ENCODE measurements at regions not wholly inside any gene's neighbourhood (a gene's known extent, or its start where the extent isn't known, plus 50 kb on each side); places are given as distances from the start of the nearest gene placed in this dataset.

GRCh38 chr12:58156697-58157096 is 215.3 kb downstream of the ATP23 start:
- in situ Hi-C loops (cut with HindIII; ENCODE audit: low pct_ligation_motif_present, low sequenced_read_pairs), result no loop called here
- DNase-seq, result no peak
- Histone ChIP-seq H3K27ac (no peak overlapping the region), H3K4me3 (ENCODE audit: low read depth, low read length) (no peak overlapping the region), H3K36me3 (replicated peaks) (no peaks in the 10 kb centered on the region), H3K27me3 (replicated peaks) (no peaks in the 10 kb centered on the region)
- TF ChIP-seq, protein P1, sequence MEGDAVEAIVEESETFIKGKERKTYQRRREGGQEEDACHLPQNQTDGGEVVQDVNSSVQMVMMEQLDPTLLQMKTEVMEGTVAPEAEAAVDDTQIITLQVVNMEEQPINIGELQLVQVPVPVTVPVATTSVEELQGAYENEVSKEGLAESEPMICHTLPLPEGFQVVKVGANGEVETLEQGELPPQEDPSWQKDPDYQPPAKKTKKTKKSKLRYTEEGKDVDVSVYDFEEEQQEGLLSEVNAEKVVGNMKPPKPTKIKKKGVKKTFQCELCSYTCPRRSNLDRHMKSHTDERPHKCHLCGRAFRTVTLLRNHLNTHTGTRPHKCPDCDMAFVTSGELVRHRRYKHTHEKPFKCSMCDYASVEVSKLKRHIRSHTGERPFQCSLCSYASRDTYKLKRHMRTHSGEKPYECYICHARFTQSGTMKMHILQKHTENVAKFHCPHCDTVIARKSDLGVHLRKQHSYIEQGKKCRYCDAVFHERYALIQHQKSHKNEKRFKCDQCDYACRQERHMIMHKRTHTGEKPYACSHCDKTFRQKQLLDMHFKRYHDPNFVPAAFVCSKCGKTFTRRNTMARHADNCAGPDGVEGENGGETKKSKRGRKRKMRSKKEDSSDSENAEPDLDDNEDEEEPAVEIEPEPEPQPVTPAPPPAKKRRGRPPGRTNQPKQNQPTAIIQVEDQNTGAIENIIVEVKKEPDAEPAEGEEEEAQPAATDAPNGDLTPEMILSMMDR (IDR thresholded peaks at IDR 0.05; ENCODE audit: low read depth, low read length, missing control alignments), result no peak

GRCh38 chr12:58159941-58160340 is 218.6 kb downstream of the ATP23 start:
- no peaks in the 10 kb centered on the region for H3K27me3 ChIP-seq (replicated peaks)
- H3K36me3 ChIP-seq (replicated peaks), result no peaks in the 10 kb centered on the region
- in situ Hi-C loops (cut with HindIII; ENCODE audit: low pct_ligation_motif_present, low sequenced_read_pairs), result no loop called here
- H3K27ac ChIP-seq, result no peak overlapping the region
- no peak for DNase-seq
- H3K4me3 ChIP-seq (ENCODE audit: low read depth, low read length), result no peak overlapping the region
- TF ChIP-seq, protein P1 (IDR thresholded peaks at IDR 0.05; ENCODE audit: low read depth, low read length, missing control alignments), result no peak

DNA sequence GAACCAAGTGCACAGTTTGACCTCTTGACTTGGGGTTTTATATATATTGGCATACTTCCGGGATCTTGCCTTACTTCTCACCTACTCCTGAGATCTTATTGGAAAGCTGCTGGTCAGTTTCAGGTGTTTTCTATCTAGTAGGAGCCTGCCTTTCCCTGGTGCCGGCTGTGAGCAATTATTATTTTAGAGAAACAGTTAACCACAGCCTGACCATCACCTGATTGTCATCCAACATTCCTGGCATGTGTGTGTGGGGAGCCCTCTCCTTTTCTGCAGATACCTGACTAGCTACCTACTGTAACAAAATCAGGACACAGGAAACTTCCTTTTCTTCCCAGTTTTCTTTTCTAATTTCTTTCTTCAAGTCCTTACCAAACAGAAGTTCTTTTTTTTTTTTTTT is 220.4 kb downstream of the ATP23 start:
- no peak overlapping the region for H3K4me3 ChIP-seq (ENCODE audit: low read depth, low read length)
- H3K27ac ChIP-seq, result no peak overlapping the region
- TF ChIP-seq, protein P1 (IDR thresholded peaks at IDR 0.05; ENCODE audit: low read depth, low read length, missing control alignments), result no peak
- in situ Hi-C loops (cut with HindIII; ENCODE audit: low pct_ligation_motif_present, low sequenced_read_pairs), result no loop called here
- no peaks in the 10 kb centered on the region for H3K36me3 ChIP-seq (replicated peaks)
- DNase-seq, result no peak
- H3K27me3 ChIP-seq (replicated peaks), result no peaks in the 10 kb centered on the region

- Histone ChIP-seq H3K27me3 (replicated peaks) (no peaks in the 10 kb centered on the region), H3K27ac (no peak overlapping the region), H3K4me3 (ENCODE audit: low read depth, low read length) (no peak overlapping the region), H3K36me3 (replicated peaks) (no peaks in the 10 kb centered on the region)
- DNase-seq, result no peak
- in situ Hi-C loops (cut with HindIII; ENCODE audit: low pct_ligation_motif_present, low sequenced_read_pairs), result no loop called here
- TF ChIP-seq, protein P1 (IDR thresholded peaks at IDR 0.05; ENCODE audit: low read depth, low read length, missing control alignments), result no peak
Observed at GRCh38 chr12:58163021-58163420, 221.7 kb downstream of the ATP23 start.

DNA sequence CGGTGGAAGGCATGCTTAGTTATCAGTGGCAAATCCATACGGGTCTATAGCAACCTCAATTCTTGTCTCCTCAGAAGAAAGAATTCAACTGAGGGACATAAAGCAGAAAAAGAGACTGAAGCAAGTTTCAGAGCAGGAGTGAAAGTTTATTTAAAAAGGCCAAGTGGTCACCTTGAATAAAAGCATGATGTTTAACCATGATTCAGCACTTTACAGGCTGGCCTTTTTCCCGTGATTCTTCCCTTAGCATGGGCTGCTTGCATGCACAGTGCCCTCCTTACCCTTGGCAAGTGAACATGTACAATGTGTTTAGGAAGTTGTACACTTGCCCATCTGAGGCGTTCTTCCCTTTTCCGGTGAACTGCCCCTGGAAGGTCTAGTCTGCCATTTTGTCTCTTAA is 225.3 kb downstream of the ATP23 start:
- DNase-seq, result no peak
- TF ChIP-seq, protein P1 (IDR thresholded peaks at IDR 0.05; ENCODE audit: low read depth, low read length, missing control alignments), result no peak
- Histone ChIP-seq H3K27me3 (replicated peaks) (no peaks in the 10 kb centered on the region), H3K36me3 (replicated peaks) (no peaks in the 10 kb centered on the region), H3K27ac (no peak overlapping the region), H3K4me3 (ENCODE audit: low read depth, low read length) (no peak overlapping the region)
- in situ Hi-C loops (cut with HindIII; ENCODE audit: low pct_ligation_motif_present, low sequenced_read_pairs), result no loop called here

GRCh38 chr12:58167622-58168021 is 226.3 kb downstream of the ATP23 start:
- no peak overlapping the region for H3K4me3 ChIP-seq (ENCODE audit: low read depth, low read length)
- TF ChIP-seq, protein P1 (IDR thresholded peaks at IDR 0.05; ENCODE audit: low read depth, low read length, missing control alignments), result no peak
- in situ Hi-C loops (cut with HindIII; ENCODE audit: low pct_ligation_motif_present, low sequenced_read_pairs), result no loop called here
- no peak overlapping the region for H3K27ac ChIP-seq
- no peak for DNase-seq
- no peaks in the 10 kb centered on the region for H3K27me3 ChIP-seq (replicated peaks)
- H3K36me3 ChIP-seq (replicated peaks), result no peaks in the 10 kb centered on the region
